GM21737 (cell line): ENCODE measurements at regions not wholly inside any gene's neighbourhood (a gene's known extent, or its start where the extent isn't known, plus 50 kb on each side); places are given as distances from the start of the nearest gene placed in this dataset.
"Not testable (repeated sequence)": the region's sequence is repeated elsewhere in the genome, so short reads cannot be mapped to it uniquely, and the experiment has no call there.

ENCODE experiments used
- ATAC-seq: cut with Tn5 transposase; IDR thresholded peaks from one replicate; pipeline ENCODE4 v1.9.1; 2021; ENCODE audit warnings: mild to moderate bottlenecking, moderate library complexity; ENCODE audit not compliant: unreplicated experiment

GRCh38 chr9:124124729-124125650 is 113.4 kb downstream of the LHX2 start:
- ATAC-seq = no peak

- ATAC-seq = no peak
Observed at GRCh38 chr9:124125651-124125977, 114.0 kb downstream of the LHX2 start.

- no peak for ATAC-seq
Observed at GRCh38 chr9:124126648-124127646, 115.4 kb downstream of the LHX2 start.

GRCh38 chr9:124128568-124129166 is 117.1 kb downstream of the LHX2 start:
- no peak for ATAC-seq

- ATAC-seq = no peak
Observed at GRCh38 chr9:124130277-124131075, 118.9 kb downstream of the LHX2 start.

GRCh38 chr9:124131518-124131917 is 120.0 kb downstream of the LHX2 start:
- ATAC-seq = not testable (repeated sequence)

- no peak for ATAC-seq
Observed at GRCh38 chr9:124132671-124133147, 121.1 kb downstream of the LHX2 start.

GRCh38 chr9:124133727-124134126 is 122.2 kb downstream of the LHX2 start:
- no peak for ATAC-seq

- ATAC-seq = no peak
Observed at GRCh38 chr9:124134526-124134925, 123.0 kb downstream of the LHX2 start.

GRCh38 chr9:124135813-124136365 is 121.9 kb upstream of the NEK6 start:
- no peak for ATAC-seq

- peak; percentile 74 for ATAC-seq
Observed at GRCh38 chr9:124137009-124137943, 120.5 kb upstream of the NEK6 start.

- ATAC-seq = no peak
Observed at GRCh38 chr9:124137944-124138335, 119.8 kb upstream of the NEK6 start.

- ATAC-seq = no peak
Observed at GRCh38 chr9:124139001-124139400, 118.7 kb upstream of the NEK6 start.

- no peak for ATAC-seq
Observed at GRCh38 chr9:124140941-124141568, 116.7 kb upstream of the NEK6 start.

- ATAC-seq = not testable (repeated sequence)
Observed at GRCh38 chr9:124144561-124145123, 113.1 kb upstream of the NEK6 start.

- no peak for ATAC-seq
Observed at GRCh38 chr9:124146031-124146561, 111.7 kb upstream of the NEK6 start.

- no peak for ATAC-seq
Observed at GRCh38 chr9:124149992-124150391, 107.8 kb upstream of the NEK6 start.

GRCh38 chr9:124163760-124164255 is 93.9 kb upstream of the NEK6 start:
- no peak for ATAC-seq
